ENCODE measurements at regions not wholly inside any gene's neighbourhood (a gene's known extent, or its start where the extent isn't known, plus 50 kb on each side); places are given as distances from the start of the nearest gene placed in this dataset.

GRCh38 chr16:77009453-77009852 is 181.5 kb upstream of the MON1B start:
- TF ChIP-seq CTCF (IDR thresholded peaks at IDR 0.05; ENCODE audit: insufficient read depth, low read depth, low read length), result no peak
- TF ChIP-seq EZH2 (IDR thresholded peaks at IDR 0.05; ENCODE audit: insufficient read depth, low read length), result no peak

Data from astrocyte (in vitro differentiated cells and primary cell).